IMR-90 (cell line): ENCODE measurements at regions not wholly inside any gene's neighbourhood (a gene's known extent, or its start where the extent isn't known, plus 50 kb on each side); places are given as distances from the start of the nearest gene placed in this dataset.

Experiments used
- ATAC-seq: fragments of 200-7000 bp; cut with Tn5 transposase; 2 replicates; pipeline ENCODE4 v1.9.1; 2020; ENCODE audit warnings: low read depth, mild to moderate bottlenecking, moderate library complexity
- BruUV-seq: library from RNA; stranded (reverse); fragments of 400-500 nt; replicated peaks from 2 replicates; lab custom pipeline; 2021; lab: Mats Ljungman, UMichigan
- CTCF ChIA-PET: fragments of 300-600 bp; formaldehyde crosslinking; extraction: SDS; loops from one replicate; lab custom pipeline; 2021; ENCODE audit warnings: antibody characterized with exemption; lab: Yijun Ruan, JAX
- POLR2A ChIA-PET: fragments of 300-600 bp; sonication (Branson Sonifier 250); formaldehyde crosslinking; loops from one replicate; lab custom pipeline; 2022; ENCODE audit warnings: antibody characterized with exemption; ENCODE audit not compliant: unreplicated experiment; lab: Charles Lee
- DNase-seq: peaks from one replicate; pipeline ENCODE4 v3.0.0; 2013
- H2AFZ ChIP-seq: replicated peaks from 2 replicates; pipeline ENCODE3; 2013; ENCODE audit warnings: low read length, mild to moderate bottlenecking; ENCODE audit not compliant: poor library complexity
- H2AK5ac ChIP-seq: 2 replicates; pipeline ENCODE4 v1.6.1; 2013; ENCODE audit warnings: low read depth, low read length, inconsistent platforms
- H2AK9ac ChIP-seq: replicated peaks from 2 replicates; pipeline ENCODE3; 2013; ENCODE audit warnings: mild to moderate bottlenecking, low read depth, low read length, moderate library complexity; ENCODE audit not compliant: poor library complexity
- H2BK120ac ChIP-seq: 2 replicates; pipeline ENCODE4 v1.6.1; 2013; ENCODE audit warnings: low read depth, low read length, inconsistent platforms
- H2BK15ac ChIP-seq: 3 replicates; pipeline ENCODE4 v1.6.1; 2013; ENCODE audit warnings: low read depth, low read length, inconsistent platforms
- H2BK20ac ChIP-seq: 2 replicates; pipeline ENCODE4 v1.6.1; 2013; ENCODE audit warnings: low read depth, mild to moderate bottlenecking, inconsistent platforms, low read length, moderate library complexity
- H2BK5ac ChIP-seq: 2 replicates; pipeline ENCODE4 v1.6.1; 2013; ENCODE audit warnings: mild to moderate bottlenecking, low read depth, low read length, inconsistent platforms; ENCODE audit not compliant: poor library complexity, severe bottlenecking
- H3K14ac ChIP-seq: replicated peaks from 2 replicates; pipeline ENCODE4 v1.6.1; 2013; ENCODE audit warnings: low read depth, low read length, inconsistent platforms
- H3K18ac ChIP-seq: 2 replicates; pipeline ENCODE4 v1.6.1; 2013; ENCODE audit warnings: low read depth, low read length, control low read depth
- H3K23ac ChIP-seq: 2 replicates; pipeline ENCODE4 v1.6.1; 2013; ENCODE audit warnings: low read depth, low read length, inconsistent platforms
- H3K27ac ChIP-seq: 2 replicates; pipeline ENCODE4 v1.5.1; 2013; ENCODE audit warnings: mild to moderate bottlenecking, control low read depth, low read length; ENCODE audit not compliant: insufficient read depth
- H3K27me3 ChIP-seq: 2 replicates; pipeline ENCODE4 v1.6.1; 2013; ENCODE audit warnings: low read length; ENCODE audit not compliant: control insufficient read depth, insufficient read depth
- H3K36me3 ChIP-seq: 2 replicates; pipeline ENCODE4 v1.6.1; 2013; ENCODE audit warnings: low read length, mixed read lengths; ENCODE audit not compliant: control insufficient read depth, insufficient read depth
- H3K4ac ChIP-seq: 2 replicates; pipeline ENCODE4 v1.6.1; 2013; ENCODE audit warnings: low read depth, low read length, inconsistent platforms
- H3K4me1 ChIP-seq: 2 replicates; pipeline ENCODE4 v1.6.1; 2013; ENCODE audit warnings: low read length, mixed read lengths; ENCODE audit not compliant: control insufficient read depth, insufficient read depth
- H3K4me2 ChIP-seq: 2 replicates; pipeline ENCODE4 v1.6.1; 2013; ENCODE audit warnings: low read depth, mild to moderate bottlenecking, control low read depth, low read length, moderate library complexity
- H3K4me3 ChIP-seq: 2 replicates; pipeline ENCODE4 v1.5.1; 2013; ENCODE audit warnings: low read depth, mild to moderate bottlenecking, control low read depth, low read length, moderate library complexity; ENCODE audit not compliant: insufficient read depth
- H3K56ac ChIP-seq: 2 replicates; pipeline ENCODE4 v1.6.1; 2013; ENCODE audit warnings: low read length, inconsistent platforms; ENCODE audit not compliant: insufficient read depth; ENCODE audit errors: extremely low read depth
- H3K79me1 ChIP-seq, 2 experiments: 2 replicates each; pipeline ENCODE4 v1.6.1; 2013; ENCODE audit warnings: low read length in 2 of 2, inconsistent platforms in 1 of 2, low read depth in 1 of 2
- H3K9ac ChIP-seq: 2 replicates; pipeline ENCODE4 v1.6.1; 2013; ENCODE audit warnings: low read depth, low read length, control low read depth
- H3K9me1 ChIP-seq: 2 replicates; pipeline ENCODE4 v1.6.1; 2013; ENCODE audit warnings: low read length, inconsistent platforms; ENCODE audit not compliant: insufficient read depth
- H3K9me3 ChIP-seq: 2 replicates; pipeline ENCODE4 v1.6.1; 2013; ENCODE audit warnings: low read length; ENCODE audit not compliant: control insufficient read depth, insufficient read depth
- H4K20me1 ChIP-seq: 2 replicates; pipeline ENCODE4 v1.6.1; 2013; ENCODE audit warnings: low read length, inconsistent platforms; ENCODE audit not compliant: insufficient read depth
- H4K5ac ChIP-seq: 2 replicates; pipeline ENCODE4 v1.6.1; 2013; ENCODE audit warnings: mild to moderate bottlenecking, low read depth, low read length, control low read depth
- H4K8ac ChIP-seq, 2 experiments: 2 replicates each; pipeline ENCODE4 v1.6.1; 2013; ENCODE audit warnings: low read depth in 2 of 2, low read length in 2 of 2, control low read depth in 1 of 2, inconsistent platforms in 1 of 2
- H4K91ac ChIP-seq: 2 replicates; pipeline ENCODE4 v1.6.1; 2013; ENCODE audit warnings: low read depth, low read length, inconsistent platforms; ENCODE audit not compliant: insufficient read depth
- CEBPB ChIP-seq: IDR thresholded peaks from 2 replicates; pipeline ENCODE4 v1.6.1; 2012; ENCODE audit warnings: low read depth, low read length, improper control_type of control experiment
- CTCF ChIP-seq: conservative IDR thresholded peaks from 2 replicates; pipeline ENCODE4 v1.5.1; 2012; ENCODE audit warnings: mild to moderate bottlenecking, low read depth, low read length, improper control_type of control experiment
- ELK1 ChIP-seq: fragments of 150-350 bp; IDR thresholded peaks from 2 replicates; pipeline ENCODE4 v1.6.1; 2016; ENCODE audit warnings: low read depth, mild to moderate bottlenecking, low read length, moderate library complexity, borderline replicate concordance
- FOS ChIP-seq: fragments of 150-350 bp; IDR thresholded peaks from 2 replicates; pipeline ENCODE4 v1.6.1; 2016; ENCODE audit warnings: low read depth, low read length
- MAFK ChIP-seq: IDR thresholded peaks from 2 replicates; pipeline ENCODE4 v1.6.1; 2012; ENCODE audit warnings: low read depth, low read length, improper control_type of control experiment
- MAZ ChIP-seq: IDR thresholded peaks from 2 replicates; pipeline ENCODE4 v1.6.1; 2012; ENCODE audit warnings: low read depth, mild to moderate bottlenecking, low read length, improper control_type of control experiment, moderate library complexity, borderline replicate concordance
- MXI1 ChIP-seq: IDR thresholded peaks from 2 replicates; pipeline ENCODE4 v1.6.1; 2012; ENCODE audit warnings: low read depth, mild to moderate bottlenecking, low read length, moderate library complexity, borderline replicate concordance
- NFE2L2 ChIP-seq: fragments of 150-350 bp; IDR thresholded peaks from 2 replicates; pipeline ENCODE4 v1.6.1; 2016; ENCODE audit warnings: low read depth, mild to moderate bottlenecking, low read length
- POLR2A ChIP-seq: IDR thresholded peaks from 2 replicates; pipeline ENCODE4 v1.6.1; 2012; ENCODE audit warnings: mild to moderate bottlenecking, low read depth, low read length
- RAD21 ChIP-seq: IDR thresholded peaks from 2 replicates; pipeline ENCODE4 v1.6.1; 2012; ENCODE audit warnings: low read length, improper control_type of control experiment
- RCOR1 ChIP-seq: IDR thresholded peaks from 2 replicates; pipeline ENCODE4 v1.6.1; 2012; ENCODE audit warnings: mild to moderate bottlenecking, low read length, improper control_type of control experiment; ENCODE audit not compliant: insufficient replicate concordance
- RFX5 ChIP-seq: IDR thresholded peaks from 2 replicates; pipeline ENCODE4 v1.8.0; 2012; ENCODE audit warnings: low read depth, mild to moderate bottlenecking, low read length, moderate library complexity
- USF2 ChIP-seq: fragments of 150-350 bp; IDR thresholded peaks from 2 replicates; pipeline ENCODE4 v1.6.1; 2017; ENCODE audit warnings: mild to moderate bottlenecking, antibody characterized with exemption, low read length, low read depth
- WGBS, 2 experiments: methylation state at CpG; one replicate each; pipeline versions ENCODE4 v1.1.5 to v1.1.7; 2013; ENCODE audit warnings: missing lambda C conversion rate in 2 of 2; ENCODE audit not compliant: insufficient read length in 1 of 2; ENCODE audit errors: extremely low coverage in 2 of 2; 5-methylcytosine and 5-hydroxymethylcytosine counted together
- dilution Hi-C: fragments of 300-500 bp; cut with HindIII; formaldehyde crosslinking; loops from one replicate; pipeline ENCODE4 v1.14.3; 2018; ENCODE audit warnings: low sequenced_read_pairs; ENCODE audit not compliant: unreplicated experiment
- in situ Hi-C: fragments of 300-500 bp; cut with MboI; formaldehyde crosslinking; loops from 3 replicates; pipeline ENCODE4 v1.14.3; 2019; ENCODE audit warnings: low sequenced_read_pairs, inconsistent platforms, mixed read lengths
- intact Hi-C: fragments of 100-400 bp; cut with micrococcal nuclease; formaldehyde crosslinking; loops from 2 replicates; pipeline ENCODE4 v1.10.0; 2022

GRCh38 chr4:159551281-159551680 lies 448.4 kb downstream of the RAPGEF2 start:
- DNase-seq, result no peak

More at GRCh38 chr4:159551281-159551680, 448.4 kb downstream of the RAPGEF2 start:
- no peaks in the 10 kb centered on the region for H3K4me1 ChIP-seq
- no peaks in the 10 kb centered on the region for H3K36me3 ChIP-seq
- no peak overlapping the region for H2BK120ac ChIP-seq
- H3K4me2 ChIP-seq, result no peak overlapping the region
- H3K23ac ChIP-seq, result no peak overlapping the region
- H3K9ac ChIP-seq, result no peak overlapping the region
- no peak overlapping the region for H3K27ac ChIP-seq
- in situ Hi-C loops (no loop called here), intact Hi-C loops (no loop called here), dilution Hi-C loops (no loop called here)
- H2BK5ac ChIP-seq, result no peak overlapping the region
- H2AFZ ChIP-seq, result no peak overlapping the region
- H2BK15ac ChIP-seq, result no peak overlapping the region
- H4K91ac ChIP-seq, result no peak overlapping the region
- no peak for ATAC-seq
- H3K56ac ChIP-seq, result no peak overlapping the region
- POLR2A ChIA-PET, result no interaction called here
- no peak overlapping the region for H4K8ac ChIP-seq
- H4K5ac ChIP-seq, result no peak overlapping the region
- H3K79me1 ChIP-seq, result no peaks in the 10 kb centered on the region
- no peak overlapping the region for H2AK9ac ChIP-seq
- H3K27me3 ChIP-seq, result no peaks in the 10 kb centered on the region
- H2AK5ac ChIP-seq, result no peak overlapping the region
- no peak overlapping the region for H3K4ac ChIP-seq
- TF ChIP-seq FOS (no peak), RAD21 (no peak), NFE2L2 (no peak), POLR2A (no peak), ELK1 (no peak), RFX5 (no peak), MXI1 (no peak), MAZ (no peak), CEBPB (no peak), CTCF (no peak), USF2 (no peak), RCOR1 (no peak), MAFK (no peak)
- no peaks in the 10 kb centered on the region for H4K20me1 ChIP-seq
- no peak overlapping the region for H2BK20ac ChIP-seq
- CTCF ChIA-PET, result no interaction called here
- no peak overlapping the region for H3K14ac ChIP-seq
- H3K18ac ChIP-seq, result no peak overlapping the region
- BruUV-seq, result no TSS peak
- H3K9me1 ChIP-seq, result no peaks in the 10 kb centered on the region
- no peak overlapping the region for H3K4me3 ChIP-seq
- no CpG with 5 or more reads among the region's 1 CpG for WGBS, 2 experiments
- no peaks in the 10 kb centered on the region for H3K9me3 ChIP-seq
